ENCODE measurements at regions not wholly inside any gene's neighbourhood (a gene's known extent, or its start where the extent isn't known, plus 50 kb on each side); places are given as distances from the start of the nearest gene placed in this dataset.

- H3K27ac ChIP-seq (ENCODE audit: low read depth, low read length, poor library complexity, severe bottlenecking) = no peak overlapping the region
- H3F3A ChIP-seq (ENCODE audit: insufficient read depth, low read length) = no peaks in the 10 kb centered on the region
- H4K20me1 ChIP-seq (ENCODE audit: insufficient read depth, low read length) = no peaks in the 10 kb centered on the region
- no peaks in the 10 kb centered on the region for H3K27me3 ChIP-seq (ENCODE audit: insufficient read depth, low read length)
- no peaks in the 10 kb centered on the region for H3K4me1 ChIP-seq (ENCODE audit: insufficient read depth, low read length, severe bottlenecking)
- H3K36me3 ChIP-seq (ENCODE audit: insufficient read depth, low read length) = no peaks in the 10 kb centered on the region
- no peak overlapping the region for H3K4me3 ChIP-seq (ENCODE audit: low read depth, low read length, poor library complexity, severe bottlenecking)
- H3K4me2 ChIP-seq (ENCODE audit: low read length) = no peak overlapping the region
- no peak for TF ChIP-seq EZH2 (IDR thresholded peaks at IDR 0.05; ENCODE audit: borderline replicate concordance, low read length)
- TF ChIP-seq, protein P1, sequence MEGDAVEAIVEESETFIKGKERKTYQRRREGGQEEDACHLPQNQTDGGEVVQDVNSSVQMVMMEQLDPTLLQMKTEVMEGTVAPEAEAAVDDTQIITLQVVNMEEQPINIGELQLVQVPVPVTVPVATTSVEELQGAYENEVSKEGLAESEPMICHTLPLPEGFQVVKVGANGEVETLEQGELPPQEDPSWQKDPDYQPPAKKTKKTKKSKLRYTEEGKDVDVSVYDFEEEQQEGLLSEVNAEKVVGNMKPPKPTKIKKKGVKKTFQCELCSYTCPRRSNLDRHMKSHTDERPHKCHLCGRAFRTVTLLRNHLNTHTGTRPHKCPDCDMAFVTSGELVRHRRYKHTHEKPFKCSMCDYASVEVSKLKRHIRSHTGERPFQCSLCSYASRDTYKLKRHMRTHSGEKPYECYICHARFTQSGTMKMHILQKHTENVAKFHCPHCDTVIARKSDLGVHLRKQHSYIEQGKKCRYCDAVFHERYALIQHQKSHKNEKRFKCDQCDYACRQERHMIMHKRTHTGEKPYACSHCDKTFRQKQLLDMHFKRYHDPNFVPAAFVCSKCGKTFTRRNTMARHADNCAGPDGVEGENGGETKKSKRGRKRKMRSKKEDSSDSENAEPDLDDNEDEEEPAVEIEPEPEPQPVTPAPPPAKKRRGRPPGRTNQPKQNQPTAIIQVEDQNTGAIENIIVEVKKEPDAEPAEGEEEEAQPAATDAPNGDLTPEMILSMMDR (IDR thresholded peaks at IDR 0.05; ENCODE audit: low read length) = no peak
- H3K9me3 ChIP-seq (ENCODE audit: low read length) = no peaks in the 10 kb centered on the region
- no peaks in the 10 kb centered on the region for H3K79me2 ChIP-seq (ENCODE audit: insufficient read depth, low read length)
- no peak overlapping the region for H3K9ac ChIP-seq (ENCODE audit: low read length)
- H2AFZ ChIP-seq (ENCODE audit: low read length) = no peak overlapping the region
- no peaks in the 10 kb centered on the region for H3K9me2 ChIP-seq (ENCODE audit: low read depth, low read length)
Observed at GRCh38 chr3:22526266-22526837, 676.8 kb upstream of the UBE2E2 start.

GRCh38 chr3:22536541-22536940 lies 666.6 kb upstream of the UBE2E2 start:
- Histone ChIP-seq H3K4me1 (ENCODE audit: insufficient read depth, low read length, severe bottlenecking) (no peaks in the 10 kb centered on the region), H3F3A (ENCODE audit: insufficient read depth, low read length) (no peaks in the 10 kb centered on the region), H3K4me2 (ENCODE audit: low read length) (no peak overlapping the region), H3K9me2 (ENCODE audit: low read depth, low read length) (no peaks in the 10 kb centered on the region), H3K9me3 (ENCODE audit: low read length) (no peaks in the 10 kb centered on the region), H3K36me3 (ENCODE audit: insufficient read depth, low read length) (no peaks in the 10 kb centered on the region), H2AFZ (ENCODE audit: low read length) (no peak overlapping the region), H3K9ac (ENCODE audit: low read length) (no peak overlapping the region), H4K20me1 (ENCODE audit: insufficient read depth, low read length) (no peaks in the 10 kb centered on the region), H3K79me2 (ENCODE audit: insufficient read depth, low read length) (no peaks in the 10 kb centered on the region), H3K27ac (ENCODE audit: low read depth, low read length, poor library complexity, severe bottlenecking) (no peak overlapping the region), H3K4me3 (ENCODE audit: low read depth, low read length, poor library complexity, severe bottlenecking) (no peak overlapping the region), H3K27me3 (ENCODE audit: insufficient read depth, low read length) (no peaks in the 10 kb centered on the region)
- TF ChIP-seq, protein P1 (IDR thresholded peaks at IDR 0.05; ENCODE audit: low read length) = no peak
- no peak for TF ChIP-seq EZH2 (IDR thresholded peaks at IDR 0.05; ENCODE audit: borderline replicate concordance, low read length)

GRCh38 chr3:22537560-22537959 lies 665.6 kb upstream of the UBE2E2 start:
- no peak for TF ChIP-seq EZH2 (IDR thresholded peaks at IDR 0.05; ENCODE audit: borderline replicate concordance, low read length)
- TF ChIP-seq, protein P1 (IDR thresholded peaks at IDR 0.05; ENCODE audit: low read length) = no peak
- H3K4me2 ChIP-seq (ENCODE audit: low read length) = no peak overlapping the region
- no peak overlapping the region for H3K27ac ChIP-seq (ENCODE audit: low read depth, low read length, poor library complexity, severe bottlenecking)
- no peaks in the 10 kb centered on the region for H3K9me3 ChIP-seq (ENCODE audit: low read length)
- no peaks in the 10 kb centered on the region for H3K4me1 ChIP-seq (ENCODE audit: insufficient read depth, low read length, severe bottlenecking)
- no peaks in the 10 kb centered on the region for H4K20me1 ChIP-seq (ENCODE audit: insufficient read depth, low read length)
- H3K79me2 ChIP-seq (ENCODE audit: insufficient read depth, low read length) = no peaks in the 10 kb centered on the region
- no peaks in the 10 kb centered on the region for H3K27me3 ChIP-seq (ENCODE audit: insufficient read depth, low read length)
- H3K9me2 ChIP-seq (ENCODE audit: low read depth, low read length) = no peaks in the 10 kb centered on the region
- H2AFZ ChIP-seq (ENCODE audit: low read length) = no peak overlapping the region
- no peak overlapping the region for H3K4me3 ChIP-seq (ENCODE audit: low read depth, low read length, poor library complexity, severe bottlenecking)
- no peaks in the 10 kb centered on the region for H3K36me3 ChIP-seq (ENCODE audit: insufficient read depth, low read length)
- no peak overlapping the region for H3K9ac ChIP-seq (ENCODE audit: low read length)
- no peaks in the 10 kb centered on the region for H3F3A ChIP-seq (ENCODE audit: insufficient read depth, low read length)
